GM21390 (cell line): ENCODE measurements at regions not wholly inside any gene's neighbourhood (a gene's known extent, or its start where the extent isn't known, plus 50 kb on each side); places are given as distances from the start of the nearest gene placed in this dataset.

Source experiments
- ATAC-seq: cut with Tn5 transposase; IDR thresholded peaks from one replicate; pipeline ENCODE4 v1.9.1; 2021; ENCODE audit not compliant: unreplicated experiment

- ATAC-seq = no peak
Measured at GRCh38 chr15:36315649-36316048, 263.8 kb upstream of the CDIN1 start.

GRCh38 chr15:36323615-36324014 is 255.8 kb upstream of the CDIN1 start:
- ATAC-seq = no peak

GRCh38 chr15:36325206-36325605 is 254.2 kb upstream of the CDIN1 start:
- no peak for ATAC-seq

- no peak for ATAC-seq
Measured at GRCh38 chr15:36329592-36329991, 249.8 kb upstream of the CDIN1 start.

- no peak for ATAC-seq
Measured at GRCh38 chr15:36330598-36330997, 248.8 kb upstream of the CDIN1 start.

- no peak for ATAC-seq
Measured at GRCh38 chr15:36331531-36332275, 247.7 kb upstream of the CDIN1 start.

- ATAC-seq = no peak
Measured at GRCh38 chr15:36332301-36332700, 247.1 kb upstream of the CDIN1 start.

GRCh38 chr15:36332896-36333295 is 246.5 kb upstream of the CDIN1 start:
- no peak for ATAC-seq

- ATAC-seq = no peak
Measured at GRCh38 chr15:36334059-36334458, 245.4 kb upstream of the CDIN1 start.

GRCh38 chr15:36335224-36335623 is 244.2 kb upstream of the CDIN1 start:
- no peak for ATAC-seq

GRCh38 chr15:36335659-36336058 is 243.8 kb upstream of the CDIN1 start:
- ATAC-seq = no peak

GRCh38 chr15:36344887-36345286 is 234.5 kb upstream of the CDIN1 start:
- no peak for ATAC-seq

GRCh38 chr15:36347272-36347858 is 232.1 kb upstream of the CDIN1 start:
- ATAC-seq = no peak

- no peak for ATAC-seq
Measured at GRCh38 chr15:36356466-36356865, 223.0 kb upstream of the CDIN1 start.

GRCh38 chr15:36356978-36357601 is 222.3 kb upstream of the CDIN1 start:
- no peak for ATAC-seq

- no peak for ATAC-seq
Measured at GRCh38 chr15:36358094-36358493, 221.3 kb upstream of the CDIN1 start.

GRCh38 chr15:36358523-36358922 is 220.9 kb upstream of the CDIN1 start:
- no peak for ATAC-seq

GRCh38 chr15:36359286-36359685 is 220.1 kb upstream of the CDIN1 start:
- ATAC-seq = no peak

- no peak for ATAC-seq
Measured at GRCh38 chr15:36361351-36361870, 218.0 kb upstream of the CDIN1 start.

GRCh38 chr15:36362509-36362915 is 216.9 kb upstream of the CDIN1 start:
- no peak for ATAC-seq

GRCh38 chr15:36363335-36363734 is 216.1 kb upstream of the CDIN1 start:
- no peak for ATAC-seq

- no peak for ATAC-seq
Measured at GRCh38 chr15:36364377-36364776, 215.0 kb upstream of the CDIN1 start.
